ENCODE measurements at regions not wholly inside any gene's neighbourhood (a gene's known extent, or its start where the extent isn't known, plus 50 kb on each side); places are given as distances from the start of the nearest gene placed in this dataset.
A peak's percentile ranks its signal among the peaks of the same experiment; 100 is the strongest.

GRCh38 chr3:104460477-104461406, 906.0 kb upstream of the ALCAM start:
- Histone ChIP-seq H3K27me3 (ENCODE audit: control insufficient read depth, insufficient read depth, low read length) (no peaks in the 10 kb centered on the region), H3K4me1 (ENCODE audit: control insufficient read depth, insufficient read depth, low read length) (no peaks in the 10 kb centered on the region), H3K36me3 (ENCODE audit: control insufficient read depth, insufficient read depth, low read length) (no peaks in the 10 kb centered on the region), H3K4me3 (ENCODE audit: low read depth in 2 of 2, low read length in 2 of 2) (no peak overlapping the region), H3K27ac (ENCODE audit: low read length) (no peak overlapping the region), H3K9me3 (ENCODE audit: control insufficient read depth, insufficient read depth, low read depth, low read length) (no peaks in the 10 kb centered on the region)
- BruUV-seq (replicated peaks): no TSS peak
- ChIA-PET POLR2A (interaction anchor here (0.6 kb wide), 1 partner anchor 41 kb away, joined by 3 read pairs; no protein-coding TSS in a partner anchor), CTCF (no interaction called here)
- intact Hi-C loops (cut with micrococcal nuclease; ENCODE audit: unreplicated experiment): no loop called here
- no peak for ATAC-seq
- DNase-seq (ENCODE audit: low read depth, low spot score): no peak
- TF ChIP-seq SIN3A (IDR thresholded peaks at IDR 0.05; ENCODE audit: borderline replicate concordance, insufficient read depth, low read depth, low read length) (no peak), CTCF (IDR thresholded peaks at IDR 0.05) (peak; percentile 16; the same call in 1 of the 2 replicates)
- in situ Hi-C loops (cut with HindIII; ENCODE audit: low pct_unique_long_range_greater_than_20kb, low sequenced_read_pairs): no loop called here

- Histone ChIP-seq H3K4me3 (ENCODE audit: low read depth in 2 of 2, low read length in 2 of 2) (no peak overlapping the region), H3K9me3 (ENCODE audit: control insufficient read depth, insufficient read depth, low read depth, low read length) (no peaks in the 10 kb centered on the region), H3K27me3 (ENCODE audit: control insufficient read depth, insufficient read depth, low read length) (no peaks in the 10 kb centered on the region), H3K4me1 (ENCODE audit: control insufficient read depth, insufficient read depth, low read length) (no peaks in the 10 kb centered on the region), H3K36me3 (ENCODE audit: control insufficient read depth, insufficient read depth, low read length) (no peaks in the 10 kb centered on the region), H3K27ac (ENCODE audit: low read length) (no peak overlapping the region)
- DNase-seq (ENCODE audit: low read depth, low spot score) (no peak), ATAC-seq (no peak)
- BruUV-seq (replicated peaks): no TSS peak
- CTCF ChIA-PET: no interaction called here
- POLR2A ChIA-PET: interaction anchor here (0.6 kb wide), 1 partner anchor 41 kb away, joined by 3 read pairs; no protein-coding TSS in a partner anchor
- intact Hi-C loops (cut with micrococcal nuclease; ENCODE audit: unreplicated experiment): no loop called here
- TF ChIP-seq REST (IDR thresholded peaks at IDR 0.05; ENCODE audit: insufficient read depth in 1 of 2, low read depth in 2 of 2, low read length in 1 of 2) (no peak), CTCF (IDR thresholded peaks at IDR 0.05) (no peak), POLR2AphosphoS5 (IDR thresholded peaks at IDR 0.05; ENCODE audit: low read depth, low read length) (no peak), TCF7L2 (IDR thresholded peaks at IDR 0.05; ENCODE audit: low read depth, low read length) (no peak), SIN3A (IDR thresholded peaks at IDR 0.05; ENCODE audit: borderline replicate concordance, insufficient read depth, low read depth, low read length) (no peak)
- in situ Hi-C loops (cut with HindIII; ENCODE audit: low pct_unique_long_range_greater_than_20kb, low sequenced_read_pairs): no loop called here
These were observed 905.3 kb upstream of the ALCAM start for GRCh38 chr3:104461431-104461830.
